GM23338 (cell line): ENCODE measurements at regions not wholly inside any gene's neighbourhood (a gene's known extent, or its start where the extent isn't known, plus 50 kb on each side); places are given as distances from the start of the nearest gene placed in this dataset.

Experiments
- CREB1 ChIP-seq: fragments of 250-450 bp; sonication (Bioruptor Pico); IDR thresholded peaks from 2 replicates; pipeline ENCODE4 v1.5.0; 2020; ENCODE audit warnings: low read depth, mild to moderate bottlenecking, moderate library complexity
- EZH2 ChIP-seq: fragments of 200-600 bp; sonication (generic); IDR thresholded peaks from one replicate; pipeline ENCODE4 v1.8.0; 2017; ENCODE audit warnings: antibody characterized with exemption, mild to moderate bottlenecking, low read depth; ENCODE audit not compliant: unreplicated experiment
- EZH2phosphoT487 ChIP-seq: fragments of 200-600 bp; sonication (generic); IDR thresholded peaks from one replicate; pipeline ENCODE4 v1.8.1; 2018; ENCODE audit warnings: antibody characterized with exemption; ENCODE audit not compliant: unreplicated experiment
- JUNB ChIP-seq: IDR thresholded peaks from one replicate; pipeline ENCODE4 v1.6.1; 2016; ENCODE audit warnings: antibody characterized with exemption; ENCODE audit not compliant: unreplicated experiment
- NANOG ChIP-seq: IDR thresholded peaks from 2 replicates; pipeline ENCODE4 v1.6.1; 2016; ENCODE audit warnings: antibody characterized with exemption, borderline replicate concordance
- POLR2AphosphoS5 ChIP-seq: IDR thresholded peaks from 2 replicates; pipeline ENCODE4 v1.6.1; 2016; ENCODE audit warnings: antibody characterized with exemption, low read depth
- REST ChIP-seq: IDR thresholded peaks from one replicate; pipeline ENCODE4 v1.6.1; 2018; ENCODE audit warnings: antibody characterized with exemption; ENCODE audit not compliant: unreplicated experiment
- STAT1 ChIP-seq: IDR thresholded peaks from one replicate; pipeline ENCODE4 v1.6.1; 2016; ENCODE audit warnings: antibody characterized with exemption; ENCODE audit not compliant: unreplicated experiment
- ZNF114 ChIP-seq: fragments of 250-450 bp; sonication (Bioruptor Pico); IDR thresholded peaks from 2 replicates; pipeline ENCODE4 v1.5.0; 2020; ENCODE audit warnings: mild to moderate bottlenecking, moderate library complexity
- ZNF331 ChIP-seq: fragments of 250-450 bp; sonication (Bioruptor Pico); IDR thresholded peaks from 2 replicates; pipeline ENCODE4 v1.5.0; 2020; ENCODE audit warnings: low read depth, mild to moderate bottlenecking, moderate library complexity
- TF ChIP-seq, protein P1 (sequence below), 2 experiments: fragments of 200-600 bp in 1 of 2; sonication (generic) in 1 of 2; conservative IDR thresholded peaks; 2 replicates each; pipeline versions ENCODE4 v1.5.1 to v1.6.1; 2016 to 2017; ENCODE audit warnings: antibody characterized with exemption in 2 of 2, low read depth in 2 of 2, mild to moderate bottlenecking in 2 of 2, moderate library complexity in 1 of 2
- TF ChIP-seq, protein P2 (sequence below): IDR thresholded peaks from 2 replicates; pipeline ENCODE4 v1.6.1; 2016; ENCODE audit warnings: antibody characterized with exemption

- TF ChIP-seq, protein P1, sequence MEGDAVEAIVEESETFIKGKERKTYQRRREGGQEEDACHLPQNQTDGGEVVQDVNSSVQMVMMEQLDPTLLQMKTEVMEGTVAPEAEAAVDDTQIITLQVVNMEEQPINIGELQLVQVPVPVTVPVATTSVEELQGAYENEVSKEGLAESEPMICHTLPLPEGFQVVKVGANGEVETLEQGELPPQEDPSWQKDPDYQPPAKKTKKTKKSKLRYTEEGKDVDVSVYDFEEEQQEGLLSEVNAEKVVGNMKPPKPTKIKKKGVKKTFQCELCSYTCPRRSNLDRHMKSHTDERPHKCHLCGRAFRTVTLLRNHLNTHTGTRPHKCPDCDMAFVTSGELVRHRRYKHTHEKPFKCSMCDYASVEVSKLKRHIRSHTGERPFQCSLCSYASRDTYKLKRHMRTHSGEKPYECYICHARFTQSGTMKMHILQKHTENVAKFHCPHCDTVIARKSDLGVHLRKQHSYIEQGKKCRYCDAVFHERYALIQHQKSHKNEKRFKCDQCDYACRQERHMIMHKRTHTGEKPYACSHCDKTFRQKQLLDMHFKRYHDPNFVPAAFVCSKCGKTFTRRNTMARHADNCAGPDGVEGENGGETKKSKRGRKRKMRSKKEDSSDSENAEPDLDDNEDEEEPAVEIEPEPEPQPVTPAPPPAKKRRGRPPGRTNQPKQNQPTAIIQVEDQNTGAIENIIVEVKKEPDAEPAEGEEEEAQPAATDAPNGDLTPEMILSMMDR (conservative IDR thresholded peaks at IDR 0.05; ENCODE audit: low read depth in 2 of 2) = no peak
- TF ChIP-seq POLR2AphosphoS5 (no peak), EZH2 (no peak), REST (no peak), STAT1 (no peak), EZH2phosphoT487 (no peak), ZNF114 (CRISPR knock-in tag) (no peak), JUNB (no peak), NANOG (no peak), CREB1 (CRISPR knock-in tag) (no peak), ZNF331 (CRISPR knock-in tag) (no peak)
- TF ChIP-seq, protein P2, sequence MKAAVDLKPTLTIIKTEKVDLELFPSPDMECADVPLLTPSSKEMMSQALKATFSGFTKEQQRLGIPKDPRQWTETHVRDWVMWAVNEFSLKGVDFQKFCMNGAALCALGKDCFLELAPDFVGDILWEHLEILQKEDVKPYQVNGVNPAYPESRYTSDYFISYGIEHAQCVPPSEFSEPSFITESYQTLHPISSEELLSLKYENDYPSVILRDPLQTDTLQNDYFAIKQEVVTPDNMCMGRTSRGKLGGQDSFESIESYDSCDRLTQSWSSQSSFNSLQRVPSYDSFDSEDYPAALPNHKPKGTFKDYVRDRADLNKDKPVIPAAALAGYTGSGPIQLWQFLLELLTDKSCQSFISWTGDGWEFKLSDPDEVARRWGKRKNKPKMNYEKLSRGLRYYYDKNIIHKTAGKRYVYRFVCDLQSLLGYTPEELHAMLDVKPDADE = no peak
These were observed 569.7 kb downstream of the RIT2 start for GRCh38 chr18:42545825-42546224.
